A549 (cell line): ENCODE measurements at regions not wholly inside any gene's neighbourhood (a gene's known extent, or its start where the extent isn't known, plus 50 kb on each side); places are given as distances from the start of the nearest gene placed in this dataset.

ENCODE experiments used
- ATAC-seq, 2 experiments: fragments of 200-7000 bp in 1 of 2; fragments of >200 bp in 1 of 2; cut with Nextera tagmentation in 1 of 2; cut with Tn5 transposase in 1 of 2; 3 replicates each; pipeline versions ENCODE4 v1.8.0 to v1.9.1; 2018 to 2020; ENCODE audit warnings: mild to moderate bottlenecking in 1 of 2, moderate library complexity in 1 of 2
- CTCF ChIA-PET: fragments of 300-600 bp; sonication (Branson Sonifier 250); formaldehyde crosslinking; extraction: SDS; loops from one replicate; lab custom pipeline; 2021; ENCODE audit warnings: antibody characterized with exemption, inconsistent platforms; lab: Yijun Ruan, JAX
- POLR2A ChIA-PET: fragments of 350-600 bp; formaldehyde crosslinking; extraction: SDS; loops from one replicate; lab custom pipeline; 2021; ENCODE audit warnings: antibody characterized with exemption, inconsistent platforms; lab: Yijun Ruan, JAX
- DNase-seq, 2 experiments: peaks; one replicate each; pipeline versions ENCODE4 v3.0.0 to v3.0.0-alpha.2; 2011 to 2016; ENCODE audit warnings: low read depth in 1 of 2, low spot score in 1 of 2
- FAIRE-seq: peaks from 2 replicates; lab custom pipeline; 2011; peaks lifted over from hg19 to GRCh38; lab: Jason Lieb, UNC
- H3K27ac ChIP-seq, 2 experiments: fragments of >200 bp; sonication (Bioruptor Twin); formaldehyde crosslinking; 3 replicates each; pipeline ENCODE4 v1.5.1; 2016 to 2017
- H3K4me1 ChIP-seq: fragments of >200 bp; sonication (Bioruptor Twin); formaldehyde crosslinking; 3 replicates; pipeline ENCODE4 v1.6.1; 2016
- H3K4me2 ChIP-seq: fragments of >200 bp; sonication (Bioruptor Twin); formaldehyde crosslinking; 3 replicates; pipeline ENCODE4 v1.6.1; 2016
- H3K4me3 ChIP-seq: fragments of >200 bp; sonication (Bioruptor Twin); formaldehyde crosslinking; 3 replicates; pipeline ENCODE4 v1.5.1; 2016
- H3K9me3 ChIP-seq: fragments of >200 bp; sonication (Bioruptor Twin); formaldehyde crosslinking; 3 replicates; pipeline ENCODE4 v1.6.1; 2016
- ATOH8 ChIP-seq: fragments of 250-450 bp; sonication (Bioruptor Pico); IDR thresholded peaks from 2 replicates; pipeline ENCODE4 v1.5.0; 2020; ENCODE audit warnings: low read depth, mild to moderate bottlenecking, moderate library complexity
- CBX2 ChIP-seq: fragments of 200-600 bp; sonication (generic); IDR thresholded peaks from 2 replicates; pipeline ENCODE4 v1.6.1; 2016; ENCODE audit warnings: low read depth, mild to moderate bottlenecking, borderline replicate concordance
- CHD2 ChIP-seq: fragments of 150-350 bp; IDR thresholded peaks from 2 replicates; pipeline ENCODE4 v1.6.1; 2014; ENCODE audit warnings: low read length; ENCODE audit not compliant: partially characterized antibody
- EHF ChIP-seq: fragments of 250-450 bp; sonication (Bioruptor Pico); IDR thresholded peaks from 2 replicates; pipeline ENCODE4 v1.5.0; 2020; ENCODE audit warnings: mild to moderate bottlenecking
- EHMT2 ChIP-seq: fragments of 200-600 bp; sonication (generic); IDR thresholded peaks from 2 replicates; pipeline ENCODE4 v1.6.1; 2016; ENCODE audit warnings: antibody characterized with exemption, low read depth, mild to moderate bottlenecking, moderate library complexity
- ELK1 ChIP-seq: fragments of 150-350 bp; IDR thresholded peaks from 2 replicates; pipeline ENCODE4 v1.6.1; 2014; ENCODE audit warnings: low read depth, mild to moderate bottlenecking, low read length
- GATA3 ChIP-seq: IDR thresholded peaks from 2 replicates; pipeline ENCODE4 v1.6.1; 2012; ENCODE audit warnings: borderline replicate concordance
- HOXA7 ChIP-seq: fragments of 250-450 bp; sonication (Bioruptor Pico); IDR thresholded peaks from 2 replicates; pipeline ENCODE4 v1.5.0; 2020; ENCODE audit warnings: mild to moderate bottlenecking, moderate library complexity
- MAZ ChIP-seq: fragments of 150-350 bp; IDR thresholded peaks from 2 replicates; pipeline ENCODE4 v1.6.1; 2014; ENCODE audit warnings: antibody characterized with exemption, low read depth, low read length, borderline replicate concordance
- MYC ChIP-seq: IDR thresholded peaks from 2 replicates; pipeline ENCODE4 v1.6.1; 2012; ENCODE audit warnings: mild to moderate bottlenecking, inconsistent platforms, low read length, improper control_type of control experiment, borderline replicate concordance
- NR3C1 ChIP-seq: fragments of >200 bp; sonication (Bioruptor Twin); formaldehyde crosslinking; IDR thresholded peaks from 3 replicates; pipeline ENCODE4 v1.6.1; 2017
- PBX3 ChIP-seq: IDR thresholded peaks from 2 replicates; pipeline ENCODE4 v1.6.1; 2012
- POLR2AphosphoS2 ChIP-seq: conservative IDR thresholded peaks from 2 replicates; pipeline ENCODE4 v1.6.1; 2012; ENCODE audit warnings: low read length, improper control_type of control experiment, inconsistent platforms
- RCOR1 ChIP-seq: fragments of 150-350 bp; IDR thresholded peaks from 2 replicates; pipeline ENCODE4 v1.6.1; 2014; ENCODE audit warnings: antibody characterized with exemption, low read length, low read depth
- REST ChIP-seq: fragments of 200-600 bp; sonication (generic); IDR thresholded peaks from 2 replicates; pipeline ENCODE4 v1.6.1; 2016; ENCODE audit warnings: antibody characterized with exemption, mild to moderate bottlenecking, moderate library complexity
- SREBF2 ChIP-seq: fragments of 450-650 bp; IDR thresholded peaks from 2 replicates; pipeline ENCODE4 v1.6.1; 2014; ENCODE audit warnings: mild to moderate bottlenecking, moderate library complexity
- USF2 ChIP-seq: fragments of 450-650 bp; IDR thresholded peaks from 2 replicates; pipeline ENCODE4 v1.6.1; 2014; ENCODE audit warnings: antibody characterized with exemption
- ZC3H11A ChIP-seq: fragments of 450-650 bp; IDR thresholded peaks from 2 replicates; pipeline ENCODE4 v1.6.1; 2014; ENCODE audit warnings: antibody characterized with exemption, mild to moderate bottlenecking
- WGBS: methylation state at CpG from one replicate; pipeline ENCODE4 v1.1.6; 2017; ENCODE audit errors: missing lambda C conversion rate; 5-methylcytosine and 5-hydroxymethylcytosine counted together

- POLR2A ChIA-PET = no interaction called here
- no peaks in the 10 kb centered on the region for H3K4me1 ChIP-seq
- H3K27ac ChIP-seq = no peak overlapping the region
- CTCF ChIA-PET = no interaction called here
- no peak for TF ChIP-seq MAZ
- no peak for TF ChIP-seq MYC
- TF ChIP-seq RCOR1 = no peak
- FAIRE-seq (no peak), DNase-seq (no peak), ATAC-seq (no peak)
- no peak overlapping the region for H3K4me2 ChIP-seq
- H3K9me3 ChIP-seq = no peaks in the 10 kb centered on the region
- no peak overlapping the region for H3K4me3 ChIP-seq
Measured at GRCh38 chr12:90299666-90300065, 591.0 kb upstream of the ATP2B1 start.

GRCh38 chr12:90299121-90299520, 590.5 kb upstream of the ATP2B1 start:
- no peak for TF ChIP-seq USF2
- TF ChIP-seq SREBF2 = no peak
- no peak for TF ChIP-seq CBX2
- TF ChIP-seq NR3C1 = no peak
- no peak for TF ChIP-seq HOXA7 (CRISPR knock-in tag)
- TF ChIP-seq GATA3 = no peak
- TF ChIP-seq ATOH8 = no peak
- no peak for TF ChIP-seq ELK1
- no peak for TF ChIP-seq POLR2AphosphoS2
- no peak for TF ChIP-seq CHD2
- no peak for TF ChIP-seq EHMT2
- TF ChIP-seq REST = no peak
- TF ChIP-seq EHF (CRISPR knock-in tag) = no peak
- TF ChIP-seq ZC3H11A = no peak
- no peak for TF ChIP-seq PBX3
- FAIRE-seq (no peak), DNase-seq (no peak), ATAC-seq (no peak)
- Histone ChIP-seq H3K4me3 (no peak overlapping the region), H3K4me2 (no peak overlapping the region), H3K9me3 (no peaks in the 10 kb centered on the region), H3K27ac (no peak overlapping the region), H3K4me1 (no peaks in the 10 kb centered on the region)
- CTCF ChIA-PET = interaction anchor here (0.7 kb wide), 1 partner anchor 13 kb away, joined by 3 read pairs; no protein-coding TSS in a partner anchor
- POLR2A ChIA-PET = no interaction called here
- 80% methylated on average over 4 of the region's 4 CpGs for WGBS
